ENCODE measurements at regions not wholly inside any gene's neighbourhood (a gene's known extent, or its start where the extent isn't known, plus 50 kb on each side); places are given as distances from the start of the nearest gene placed in this dataset.

DNA sequence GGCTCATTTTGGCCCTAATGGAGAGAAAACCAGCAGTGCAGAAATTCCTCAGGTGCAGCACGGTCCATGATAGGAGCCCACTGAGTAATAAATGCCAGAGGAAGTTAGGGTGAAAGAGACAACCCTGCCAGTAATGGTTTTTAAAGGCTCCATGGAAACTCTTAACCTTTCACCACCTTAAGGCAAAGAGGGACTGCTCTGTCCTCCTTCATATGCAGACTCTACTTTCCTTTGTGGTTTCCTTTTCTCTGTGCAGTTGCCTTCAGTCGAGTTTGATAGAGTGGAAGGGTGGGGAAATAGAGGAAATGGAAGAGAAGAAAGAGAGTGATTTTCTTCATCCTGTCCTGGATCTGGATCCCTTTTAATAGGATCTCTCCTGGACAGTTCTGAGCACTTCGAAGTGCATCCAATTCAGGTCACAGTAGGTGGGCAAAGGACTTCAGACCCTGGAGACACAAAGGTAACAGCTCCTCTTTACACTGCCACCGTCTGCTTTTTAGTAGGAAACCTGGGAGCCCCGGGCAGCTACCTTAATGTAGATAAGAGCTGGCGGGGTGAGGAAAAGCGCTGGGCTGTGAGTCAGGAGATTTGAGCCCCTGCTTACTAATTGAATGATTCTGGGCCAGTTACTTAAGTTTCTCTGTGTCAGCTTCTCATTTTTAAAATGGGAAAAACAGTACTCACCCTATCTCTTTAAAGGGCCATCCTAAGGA is 294.8 kb downstream of the KCNRG start:
- no peak overlapping the region for H2AFZ ChIP-seq (ENCODE audit: low read length)
- no peak overlapping the region for H3K4me2 ChIP-seq (ENCODE audit: extremely low read depth, insufficient read depth, low read length)
- no peaks in the 10 kb centered on the region for H3K36me3 ChIP-seq (ENCODE audit: control insufficient read depth, insufficient read depth, low read length)
- H3K27ac ChIP-seq (ENCODE audit: insufficient read depth, low read length), result no peak overlapping the region
- H3K4me3 ChIP-seq (replicated peaks in 1 of 4; ENCODE audit: control extremely low read depth in 1 of 4, insufficient read depth in 1 of 4, low read depth in 3 of 4, low read length in 4 of 4), result no peak overlapping the region
- no peaks in the 10 kb centered on the region for H3K4me1 ChIP-seq (ENCODE audit: control insufficient read depth, extremely low read depth, insufficient read depth, low read length)
- no peak overlapping the region for H3K9ac ChIP-seq (ENCODE audit: insufficient read depth, low read length)
- no peaks in the 10 kb centered on the region for H3K27me3 ChIP-seq (ENCODE audit: control insufficient read depth, insufficient read depth, low read length)
- H3K9me3 ChIP-seq (ENCODE audit: control insufficient read depth, insufficient read depth, low read depth, low read length), result no peaks in the 10 kb centered on the region
- H3K79me2 ChIP-seq (ENCODE audit: control insufficient read depth, insufficient read depth, low read length), result no peaks in the 10 kb centered on the region
- H4K20me1 ChIP-seq (ENCODE audit: control insufficient read depth, extremely low read depth, insufficient read depth, low read length), result no peaks in the 10 kb centered on the region
- DNase-seq (ENCODE audit: low read depth in 2 of 2), result peak in 1 of 2 donors; percentile 29
- TF ChIP-seq, protein P1, sequence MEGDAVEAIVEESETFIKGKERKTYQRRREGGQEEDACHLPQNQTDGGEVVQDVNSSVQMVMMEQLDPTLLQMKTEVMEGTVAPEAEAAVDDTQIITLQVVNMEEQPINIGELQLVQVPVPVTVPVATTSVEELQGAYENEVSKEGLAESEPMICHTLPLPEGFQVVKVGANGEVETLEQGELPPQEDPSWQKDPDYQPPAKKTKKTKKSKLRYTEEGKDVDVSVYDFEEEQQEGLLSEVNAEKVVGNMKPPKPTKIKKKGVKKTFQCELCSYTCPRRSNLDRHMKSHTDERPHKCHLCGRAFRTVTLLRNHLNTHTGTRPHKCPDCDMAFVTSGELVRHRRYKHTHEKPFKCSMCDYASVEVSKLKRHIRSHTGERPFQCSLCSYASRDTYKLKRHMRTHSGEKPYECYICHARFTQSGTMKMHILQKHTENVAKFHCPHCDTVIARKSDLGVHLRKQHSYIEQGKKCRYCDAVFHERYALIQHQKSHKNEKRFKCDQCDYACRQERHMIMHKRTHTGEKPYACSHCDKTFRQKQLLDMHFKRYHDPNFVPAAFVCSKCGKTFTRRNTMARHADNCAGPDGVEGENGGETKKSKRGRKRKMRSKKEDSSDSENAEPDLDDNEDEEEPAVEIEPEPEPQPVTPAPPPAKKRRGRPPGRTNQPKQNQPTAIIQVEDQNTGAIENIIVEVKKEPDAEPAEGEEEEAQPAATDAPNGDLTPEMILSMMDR (conservative IDR thresholded peaks at IDR 0.05 in 1 of 2, IDR thresholded peaks at IDR 0.05 in 1 of 2; ENCODE audit: low read depth in 1 of 2, low read length in 2 of 2), result no peak
- TF ChIP-seq EZH2 (IDR thresholded peaks at IDR 0.05; ENCODE audit: low read length, missing control alignments), result no peak

DNA sequence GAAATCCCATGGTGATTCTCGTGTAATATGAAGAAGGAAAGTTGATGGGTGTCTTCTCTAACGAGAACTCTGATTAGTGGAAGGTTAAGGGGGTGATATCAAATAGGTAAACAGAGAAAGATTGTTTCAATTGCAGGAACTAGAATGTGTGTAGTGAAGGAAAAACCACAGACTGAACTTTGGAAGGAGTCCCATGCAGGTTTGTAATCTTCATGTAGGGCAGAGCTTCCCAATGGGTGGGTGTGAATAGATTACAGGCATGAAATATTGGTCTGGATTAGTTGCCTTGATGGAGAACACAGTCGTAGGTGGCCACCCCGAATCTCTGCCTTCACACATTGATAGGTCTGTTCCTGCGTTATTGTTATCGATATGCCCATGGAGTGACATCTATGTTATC is 295.5 kb downstream of the KCNRG start:
- Histone ChIP-seq H3K9ac (ENCODE audit: insufficient read depth, low read length) (no peak overlapping the region), H3K9me3 (ENCODE audit: control insufficient read depth, insufficient read depth, low read depth, low read length) (no peaks in the 10 kb centered on the region), H3K36me3 (ENCODE audit: control insufficient read depth, insufficient read depth, low read length) (no peaks in the 10 kb centered on the region), H4K20me1 (ENCODE audit: control insufficient read depth, extremely low read depth, insufficient read depth, low read length) (no peaks in the 10 kb centered on the region), H3K4me3 (replicated peaks in 1 of 4; ENCODE audit: control extremely low read depth in 1 of 4, insufficient read depth in 1 of 4, low read depth in 3 of 4, low read length in 4 of 4) (no peak overlapping the region), H3K79me2 (ENCODE audit: control insufficient read depth, insufficient read depth, low read length) (no peaks in the 10 kb centered on the region), H3K4me1 (ENCODE audit: control insufficient read depth, extremely low read depth, insufficient read depth, low read length) (no peaks in the 10 kb centered on the region), H3K27me3 (ENCODE audit: control insufficient read depth, insufficient read depth, low read length) (no peaks in the 10 kb centered on the region), H3K4me2 (ENCODE audit: extremely low read depth, insufficient read depth, low read length) (no peak overlapping the region), H3K27ac (ENCODE audit: insufficient read depth, low read length) (no peak overlapping the region), H2AFZ (ENCODE audit: low read length) (no peak overlapping the region)
- peak in 1 of 2 donors; percentile 9 for DNase-seq (ENCODE audit: low read depth in 2 of 2)
- TF ChIP-seq, protein P1 (conservative IDR thresholded peaks at IDR 0.05 in 1 of 2, IDR thresholded peaks at IDR 0.05 in 1 of 2; ENCODE audit: low read depth in 1 of 2, low read length in 2 of 2), result no peak
- TF ChIP-seq EZH2 (IDR thresholded peaks at IDR 0.05; ENCODE audit: low read length, missing control alignments), result no peak

DNA sequence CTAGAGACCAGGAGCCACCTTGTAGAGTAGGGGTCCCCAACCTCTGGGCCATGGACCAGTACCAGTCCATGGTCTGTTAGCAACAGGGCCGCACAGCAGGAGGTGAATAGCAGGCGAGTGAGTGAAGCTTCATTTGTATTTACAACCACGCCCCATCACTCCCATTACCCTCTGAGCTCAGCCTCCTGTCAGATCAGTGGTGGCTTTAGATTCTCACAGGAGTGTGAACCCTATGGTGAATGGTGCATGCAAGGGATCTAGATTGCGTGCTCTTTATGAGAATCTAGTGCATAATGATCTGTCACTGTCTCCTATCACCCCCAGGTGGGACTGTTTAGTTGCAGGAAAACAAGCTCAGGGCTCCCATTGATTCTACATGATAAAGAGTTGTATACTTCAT is 303.6 kb downstream of the KCNRG start:
- Histone ChIP-seq H3K4me1 (ENCODE audit: control insufficient read depth, extremely low read depth, insufficient read depth, low read length) (peaks cover 4% of the 10 kb centered on the region), H3K27me3 (ENCODE audit: control insufficient read depth, insufficient read depth, low read length) (no peaks in the 10 kb centered on the region), H2AFZ (ENCODE audit: low read length) (no peak overlapping the region), H4K20me1 (ENCODE audit: control insufficient read depth, extremely low read depth, insufficient read depth, low read length) (no peaks in the 10 kb centered on the region), H3K4me2 (ENCODE audit: extremely low read depth, insufficient read depth, low read length) (no peak overlapping the region), H3K36me3 (ENCODE audit: control insufficient read depth, insufficient read depth, low read length) (no peaks in the 10 kb centered on the region), H3K9ac (ENCODE audit: insufficient read depth, low read length) (no peak overlapping the region), H3K9me3 (ENCODE audit: control insufficient read depth, insufficient read depth, low read depth, low read length) (no peaks in the 10 kb centered on the region), H3K79me2 (ENCODE audit: control insufficient read depth, insufficient read depth, low read length) (no peaks in the 10 kb centered on the region), H3K4me3 (replicated peaks in 1 of 4; ENCODE audit: control extremely low read depth in 1 of 4, insufficient read depth in 1 of 4, low read depth in 3 of 4, low read length in 4 of 4) (no peak overlapping the region), H3K27ac (ENCODE audit: insufficient read depth, low read length) (no peak overlapping the region)
- no peak for DNase-seq (ENCODE audit: low read depth in 2 of 2)
- no peak for TF ChIP-seq EZH2 (IDR thresholded peaks at IDR 0.05; ENCODE audit: low read length, missing control alignments)
- TF ChIP-seq, protein P1 (conservative IDR thresholded peaks at IDR 0.05 in 1 of 2, IDR thresholded peaks at IDR 0.05 in 1 of 2; ENCODE audit: low read depth in 1 of 2, low read length in 2 of 2), result no peak

Measured in fibroblast of lung (primary cell).